Astrocyte (in vitro differentiated cells and primary cell): ENCODE measurements at regions not wholly inside any gene's neighbourhood (a gene's known extent, or its start where the extent isn't known, plus 50 kb on each side); places are given as distances from the start of the nearest gene placed in this dataset.
A peak's percentile ranks its signal among the peaks of the same experiment; 100 is the strongest.
"Not testable (repeated sequence)": the region's sequence is repeated elsewhere in the genome, so short reads cannot be mapped to it uniquely, and the experiment has no call there.

Experiments
- DNase-seq: peaks from one replicate; pipeline ENCODE4 v3.0.0-alpha.2; 2010; ENCODE audit warnings: low read depth
- FAIRE-seq: peaks from 2 replicates; lab custom pipeline; 2011; peaks lifted over from hg19 to GRCh38; lab: Jason Lieb, UNC
- H2AFZ ChIP-seq: 2 replicates; pipeline ENCODE4 v1.6.0; 2012; ENCODE audit warnings: low read depth, low read length, inconsistent platforms
- H3K27ac ChIP-seq: 2 replicates; pipeline ENCODE4 v1.5.1; 2011; ENCODE audit warnings: low read depth, low read length, inconsistent platforms
- H3K27me3 ChIP-seq: 2 replicates; pipeline ENCODE4 v1.6.0; 2011; ENCODE audit warnings: low read length, inconsistent platforms; ENCODE audit not compliant: insufficient read depth
- H3K36me3 ChIP-seq: 2 replicates; pipeline ENCODE4 v1.5.1; 2011; ENCODE audit warnings: low read length, inconsistent platforms; ENCODE audit not compliant: insufficient read depth
- H3K4me1 ChIP-seq: 2 replicates; pipeline ENCODE4 v1.5.1; 2011; ENCODE audit warnings: low read length, inconsistent platforms; ENCODE audit not compliant: insufficient read depth
- H3K4me2 ChIP-seq: 2 replicates; pipeline ENCODE4 v1.6.0; 2012; ENCODE audit warnings: low read length, inconsistent platforms
- H3K4me3 ChIP-seq: 2 replicates; pipeline ENCODE4 v1.5.1; 2011; ENCODE audit warnings: low read depth, mild to moderate bottlenecking, low read length, inconsistent platforms; ENCODE audit not compliant: insufficient read depth
- H3K79me2 ChIP-seq: 2 replicates; pipeline ENCODE4 v1.6.0; 2012; ENCODE audit warnings: mild to moderate bottlenecking, low read length, inconsistent platforms; ENCODE audit not compliant: insufficient read depth
- H3K9ac ChIP-seq: 2 replicates; pipeline ENCODE4 v1.6.0; 2012; ENCODE audit warnings: mild to moderate bottlenecking, low read length, inconsistent platforms
- H3K9me3 ChIP-seq: 2 replicates; pipeline ENCODE4 v1.5.1; 2012; ENCODE audit warnings: low read depth, mild to moderate bottlenecking, low read length, inconsistent platforms; ENCODE audit not compliant: insufficient read depth
- H4K20me1 ChIP-seq: 2 replicates; pipeline ENCODE4 v1.6.0; 2012; ENCODE audit warnings: low read length, inconsistent platforms; ENCODE audit not compliant: insufficient read depth
- H3K27ac Mint-ChIP-seq: one replicate; pipeline ENCODE4 v1.8.0; 2021; ENCODE audit warnings: mild to moderate bottlenecking, mixed read lengths; ENCODE audit not compliant: unreplicated experiment
- H3K27me3 Mint-ChIP-seq: one replicate; pipeline ENCODE4 v1.8.0; 2021; ENCODE audit warnings: low read depth, mixed read lengths; ENCODE audit not compliant: unreplicated experiment
- H3K36me3 Mint-ChIP-seq: one replicate; pipeline ENCODE4 v1.8.0; 2021; ENCODE audit warnings: low read depth, mixed read lengths; ENCODE audit not compliant: unreplicated experiment
- H3K4me1 Mint-ChIP-seq: one replicate; pipeline ENCODE4 v1.8.0; 2021; ENCODE audit warnings: low read depth, mixed read lengths; ENCODE audit not compliant: unreplicated experiment
- H3K4me3 Mint-ChIP-seq: one replicate; pipeline ENCODE4 v1.8.0; 2021; ENCODE audit warnings: mild to moderate bottlenecking, moderate library complexity, mixed read lengths; ENCODE audit not compliant: unreplicated experiment
- H3K9me3 Mint-ChIP-seq: one replicate; pipeline ENCODE4 v1.8.0; 2021; ENCODE audit warnings: mild to moderate bottlenecking, mixed read lengths; ENCODE audit not compliant: unreplicated experiment
- CTCF ChIP-seq: IDR thresholded peaks from 2 replicates; pipeline ENCODE4 v1.5.1; 2011; ENCODE audit warnings: low read depth, mild to moderate bottlenecking, inconsistent platforms, low read length, moderate library complexity; ENCODE audit not compliant: insufficient read depth
- EZH2 ChIP-seq: IDR thresholded peaks from 2 replicates; pipeline ENCODE4 v1.6.1; 2012; ENCODE audit warnings: mild to moderate bottlenecking, low read length, inconsistent platforms; ENCODE audit not compliant: insufficient read depth

DNA sequence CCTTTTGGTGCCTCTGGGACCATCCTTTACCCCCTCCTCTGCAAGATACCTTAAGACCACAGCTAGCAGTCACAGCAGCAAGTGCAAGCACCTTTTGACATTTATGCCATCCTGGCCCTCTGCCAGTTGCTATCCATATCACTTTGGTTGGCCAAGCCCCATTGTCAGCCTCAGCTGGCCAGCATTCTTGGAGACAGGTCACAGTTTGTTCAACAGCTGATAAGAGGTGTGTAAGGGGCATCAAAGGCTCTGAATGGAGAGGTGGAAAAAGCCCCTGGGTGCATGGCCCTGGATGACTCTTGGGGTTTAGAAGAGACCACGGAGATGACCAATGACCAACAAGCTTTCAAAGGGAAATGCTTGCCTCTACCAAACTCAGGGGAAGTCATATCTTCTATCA lies 133.6 kb upstream of the MAMLD1 start:
- no peak overlapping the region for H3K4me2 ChIP-seq
- DNase-seq: no peak
- Mint-ChIP-seq H3K4me1 (peaks cover 3% of the 10 kb centered on the region), H3K27ac (no peak overlapping the region), H3K36me3 (no peaks in the 10 kb centered on the region), H3K9me3 (no peaks in the 10 kb centered on the region), H3K4me3 (no peak overlapping the region), H3K27me3 (peaks cover 19% of the 10 kb centered on the region)
- H3K9me3 ChIP-seq: no peaks in the 10 kb centered on the region
- H3K27ac ChIP-seq: no peak overlapping the region
- no peaks in the 10 kb centered on the region for H4K20me1 ChIP-seq
- H3K4me3 ChIP-seq: no peak overlapping the region
- H3K4me1 ChIP-seq: no peaks in the 10 kb centered on the region
- no peaks in the 10 kb centered on the region for H3K36me3 ChIP-seq
- no peak for TF ChIP-seq EZH2
- no peak for TF ChIP-seq CTCF
- no peaks in the 10 kb centered on the region for H3K79me2 ChIP-seq
- no peak for FAIRE-seq
- no peak overlapping the region for H3K9ac ChIP-seq
- no peaks in the 10 kb centered on the region for H3K27me3 ChIP-seq
- no peak overlapping the region for H2AFZ ChIP-seq

DNA sequence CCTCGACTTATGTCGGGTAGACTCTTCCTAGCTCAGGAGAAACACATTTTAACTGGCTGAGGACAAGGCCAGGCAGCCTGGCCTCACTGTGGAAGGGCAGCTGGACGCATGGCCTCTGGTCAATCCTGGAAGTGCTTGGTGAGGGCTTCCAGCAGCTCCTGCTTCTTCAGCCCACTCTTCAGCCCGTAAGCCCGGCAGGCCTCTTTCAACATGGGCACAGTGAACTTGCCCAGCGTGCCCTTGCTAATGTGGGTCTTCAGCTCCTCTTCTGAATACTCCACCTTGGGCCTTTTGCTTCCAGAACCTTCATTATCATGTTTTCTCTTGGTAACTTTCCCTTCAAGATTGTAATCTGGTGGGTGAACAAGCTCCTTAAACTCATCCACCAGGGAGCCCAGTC lies 132.2 kb upstream of the MAMLD1 start:
- not testable (repeated sequence) for H3K9me3 ChIP-seq, H2AFZ ChIP-seq, H3K4me3 Mint-ChIP-seq, H3K9me3 Mint-ChIP-seq, DNase-seq, H4K20me1 ChIP-seq, H3K36me3 ChIP-seq, H3K27me3 ChIP-seq, H3K36me3 Mint-ChIP-seq, H3K4me1 Mint-ChIP-seq, H3K9ac ChIP-seq, H3K27ac ChIP-seq, FAIRE-seq, H3K4me2 ChIP-seq, H3K4me1 ChIP-seq, H3K27ac Mint-ChIP-seq, H3K4me3 ChIP-seq, H3K79me2 ChIP-seq
- H3K27me3 Mint-ChIP-seq: peaks cover 17% of the 10 kb centered on the region

DNA sequence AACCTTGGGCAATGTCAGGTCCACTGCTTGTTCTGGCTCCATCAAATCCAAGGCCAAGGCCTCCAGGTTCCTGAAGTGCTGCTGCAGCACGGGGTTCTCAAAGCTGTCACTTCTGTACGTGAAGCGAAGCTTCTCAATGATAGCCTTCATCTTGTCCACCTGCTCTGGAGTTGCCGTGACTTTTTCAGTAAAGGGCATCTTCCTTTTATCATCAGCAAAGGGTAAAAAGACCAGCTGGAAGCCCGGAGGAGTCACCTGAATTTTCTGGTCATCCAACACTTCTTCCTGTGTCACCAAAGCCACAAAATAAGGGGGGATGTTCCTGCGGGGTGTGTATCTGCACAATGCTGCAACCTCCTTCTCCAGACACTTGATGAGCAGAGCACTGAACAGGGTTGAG lies 131.7 kb upstream of the MAMLD1 start:
- peak; percentile 56 for FAIRE-seq

DNA sequence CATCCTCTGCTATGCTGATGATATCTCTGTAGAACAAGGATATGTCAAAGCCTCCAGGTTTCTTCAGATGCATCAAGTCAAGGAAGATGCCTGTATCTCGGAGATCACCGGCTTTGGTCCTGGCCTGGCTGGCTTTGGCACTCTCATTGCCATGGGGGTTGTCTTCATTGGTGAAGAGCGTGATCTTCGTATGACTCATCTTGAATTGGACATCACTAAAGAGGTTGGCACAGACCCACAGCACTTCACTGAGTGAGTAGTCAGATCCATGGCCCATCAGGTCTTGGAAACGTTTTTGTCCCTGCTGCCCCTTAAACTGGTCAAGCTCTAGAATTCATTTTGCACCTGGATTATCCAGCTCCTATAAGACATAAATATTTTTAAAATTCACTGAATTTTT lies 130.9 kb upstream of the MAMLD1 start:
- H3K4me3 ChIP-seq, H3K4me3 Mint-ChIP-seq, H2AFZ ChIP-seq, H3K36me3 ChIP-seq, H3K4me2 ChIP-seq, H3K9me3 Mint-ChIP-seq, H3K9ac ChIP-seq, H3K79me2 ChIP-seq, H3K36me3 Mint-ChIP-seq, H3K27ac Mint-ChIP-seq, H3K27ac ChIP-seq, H3K9me3 ChIP-seq, DNase-seq, H4K20me1 ChIP-seq, H3K27me3 ChIP-seq, H3K4me1 ChIP-seq: not testable (repeated sequence)
- peaks cover 12% of the 10 kb centered on the region for H3K4me1 Mint-ChIP-seq
- H3K27me3 Mint-ChIP-seq: peaks cover 10% of the 10 kb centered on the region
- peak; percentile 52 for FAIRE-seq

More for the DNA sequence above, 131.7 kb upstream of the MAMLD1 start:
- H3K4me1 Mint-ChIP-seq: peaks cover 10% of the 10 kb centered on the region
- H3K9me3 ChIP-seq, H3K4me3 ChIP-seq, H3K4me1 ChIP-seq, H3K9ac ChIP-seq, H3K27ac ChIP-seq, H3K4me3 Mint-ChIP-seq, H3K36me3 Mint-ChIP-seq, H3K79me2 ChIP-seq, H3K9me3 Mint-ChIP-seq, H3K4me2 ChIP-seq, H2AFZ ChIP-seq, H3K27me3 ChIP-seq, H3K27ac Mint-ChIP-seq, DNase-seq, H3K36me3 ChIP-seq, H4K20me1 ChIP-seq: not testable (repeated sequence)
- H3K27me3 Mint-ChIP-seq: peaks cover 14% of the 10 kb centered on the region
